Stimulated activated CD4-positive, alpha-beta T cell treated with anti-CD3 and anti-CD28 coated beads, Interleukin-12 subunit alpha, Interleukin-12 subunit beta, amount 100 ng/mL, for 48 hours (primary cell): ENCODE measurements at regions not wholly inside any gene's neighbourhood (a gene's known extent, or its start where the extent isn't known, plus 50 kb on each side); places are given as distances from the start of the nearest gene placed in this dataset.

Experiments
- DNase-seq, 3 donors: peaks; one replicate each; pipeline ENCODE4 v3.0.0-alpha.2; 2020; ENCODE audit warnings: low read depth in 2 of 3, low spot score in 1 of 3

DNA sequence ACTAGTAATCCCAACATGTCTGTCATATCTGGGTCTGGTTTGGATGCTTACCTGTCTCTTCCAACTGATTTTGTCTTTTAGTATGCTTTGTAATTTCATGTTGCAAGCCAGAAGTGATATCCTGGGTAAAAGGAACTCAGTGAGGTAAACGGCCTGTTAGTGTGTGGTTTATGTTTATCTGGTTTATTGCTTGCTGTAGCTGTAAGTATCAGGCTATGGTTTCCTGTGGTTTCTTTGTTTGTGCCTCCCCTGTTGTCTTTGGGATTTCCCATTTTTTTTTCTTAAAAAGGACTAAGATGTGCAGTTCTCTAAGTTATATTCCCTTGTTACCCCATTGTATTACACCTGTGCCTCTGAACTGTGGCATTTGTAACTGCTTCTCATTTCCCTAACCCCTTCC, 323.5 kb upstream of the POM121L12 start:
- no peak for DNase-seq

- DNase-seq = no peak
These were observed 326.6 kb upstream of the POM121L12 start for GRCh38 chr7:52708846-52709245.

- DNase-seq = no peak
These were observed 329.7 kb upstream of the POM121L12 start for GRCh38 chr7:52705768-52706167.

DNA sequence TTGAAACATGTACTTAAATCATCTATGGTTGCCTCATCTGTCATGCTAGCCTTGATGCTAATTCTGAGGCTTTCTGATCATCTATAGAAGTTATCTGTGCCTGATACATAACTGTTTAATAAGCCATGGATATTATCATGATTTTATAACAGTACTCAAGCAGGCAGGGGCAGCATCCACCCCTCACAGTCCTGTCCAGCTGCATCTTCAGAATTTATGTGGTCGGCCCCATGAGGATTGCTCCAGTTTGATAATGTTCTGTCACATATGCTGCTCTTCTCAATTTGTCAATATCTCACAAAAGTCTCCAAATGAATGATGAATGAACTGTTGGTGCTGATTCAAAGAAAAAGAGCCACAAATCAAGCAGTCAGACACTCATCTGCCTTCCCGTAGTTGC, 335.1 kb upstream of the POM121L12 start:
- no peak for DNase-seq

DNA sequence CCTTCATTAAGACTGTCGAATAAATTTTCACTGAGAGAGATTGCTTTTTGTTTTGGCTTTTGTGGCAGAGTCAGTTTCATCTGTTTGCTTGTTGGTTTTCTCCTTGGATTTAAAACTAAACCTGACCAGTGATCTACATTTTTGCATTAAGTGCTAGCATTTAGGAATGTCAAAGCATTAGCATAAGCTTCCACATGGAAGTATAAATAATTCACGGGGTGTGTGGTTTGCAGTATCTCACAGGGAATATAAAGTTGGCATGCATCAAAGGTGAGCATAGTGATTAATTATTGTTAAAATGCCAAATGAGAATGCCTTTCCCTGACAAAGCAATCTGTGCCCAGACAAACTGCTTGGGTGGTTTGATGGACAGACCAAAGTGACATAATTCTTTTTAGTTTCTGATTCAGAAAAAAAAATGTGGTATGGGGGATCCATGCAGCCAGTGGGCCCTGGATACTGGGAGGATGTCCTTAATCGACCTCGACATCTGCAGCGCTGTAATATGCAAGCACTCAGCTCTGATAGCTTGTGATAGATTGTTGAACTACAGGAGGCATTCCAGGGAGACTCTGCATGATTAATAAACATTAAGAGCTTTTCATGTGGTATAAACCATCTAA, 339.3 kb upstream of the POM121L12 start:
- DNase-seq = no peak

- DNase-seq = no peak
These were observed 344.2 kb upstream of the POM121L12 start for GRCh38 chr7:52691257-52691656.

DNA sequence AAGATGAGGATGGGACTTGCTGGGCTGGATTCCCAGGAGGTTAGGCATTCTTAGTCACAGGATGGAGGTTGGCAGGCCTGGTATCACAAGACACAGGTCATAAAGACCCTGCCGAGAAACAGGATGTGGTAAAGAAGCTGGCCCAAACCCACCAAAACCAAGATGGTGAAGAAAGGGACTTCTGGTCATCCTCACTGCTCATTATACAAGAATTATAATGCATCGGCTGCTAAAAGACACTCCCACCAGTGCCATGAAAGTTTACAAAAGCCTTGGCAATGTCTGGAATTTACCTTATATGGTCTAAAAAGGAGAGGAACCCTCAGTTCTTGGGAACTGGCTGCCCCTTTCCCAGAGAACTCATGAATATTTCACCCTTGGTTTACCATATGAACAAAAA, 345.5 kb upstream of the POM121L12 start:
- DNase-seq = no peak

- DNase-seq = no peak
These were observed 350.1 kb upstream of the POM121L12 start for GRCh38 chr7:52685333-52685732.

- DNase-seq = no peak
These were observed 351.0 kb upstream of the POM121L12 start for GRCh38 chr7:52684388-52684787.

DNA sequence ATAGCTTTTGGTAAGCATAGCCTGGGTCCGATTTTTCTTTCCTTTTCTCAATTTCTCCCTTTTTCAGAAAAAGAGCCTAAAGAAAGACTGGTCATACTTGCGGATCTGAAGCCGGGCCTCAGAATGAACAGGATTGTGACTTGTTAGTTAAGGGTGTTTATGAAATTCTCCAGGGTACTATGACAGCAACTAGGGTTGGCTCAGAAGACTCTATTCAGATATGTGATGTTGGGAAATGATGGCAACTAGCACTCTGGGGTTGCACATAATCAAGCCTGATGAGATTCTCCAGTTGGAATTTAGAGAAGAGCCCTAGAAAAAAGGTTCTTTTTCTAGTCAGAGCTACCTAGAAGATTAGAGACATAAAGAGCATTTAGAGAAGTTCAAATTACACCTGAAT, 352.4 kb upstream of the POM121L12 start:
- DNase-seq = no peak

DNA sequence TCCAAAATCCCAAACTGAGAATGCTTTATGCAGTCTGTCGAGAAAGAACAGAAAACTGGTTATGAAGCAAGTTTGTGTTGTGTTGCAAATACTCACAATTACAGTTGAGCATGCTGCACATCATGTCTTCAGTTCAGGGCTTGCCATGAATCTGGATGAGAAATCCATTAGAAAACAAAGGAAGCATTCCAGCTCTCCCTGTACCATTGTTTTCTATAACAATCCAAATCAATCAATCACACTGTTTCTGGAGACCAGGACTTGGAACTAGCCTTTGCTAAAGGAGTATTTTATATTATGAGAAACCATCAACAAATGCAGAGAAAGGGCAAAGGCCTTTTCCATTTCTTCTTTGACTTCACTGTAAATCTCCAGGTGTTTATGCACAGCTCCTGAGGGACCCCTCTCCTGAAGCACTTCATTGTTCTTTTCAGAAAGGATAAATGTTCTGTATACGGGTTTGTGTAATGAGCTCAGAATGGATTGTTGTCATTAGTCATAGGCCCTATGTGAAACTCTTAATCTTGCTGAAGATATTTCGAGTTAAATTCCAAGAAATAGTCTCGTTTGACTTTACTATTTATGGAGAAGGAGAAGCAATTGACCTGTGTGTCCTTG, 364.7 kb upstream of the POM121L12 start:
- no peak for DNase-seq

GRCh38 chr7:52669031-52669430, 366.4 kb upstream of the POM121L12 start:
- no peak for DNase-seq

GRCh38 chr7:52668435-52668834, 367.0 kb upstream of the POM121L12 start:
- no peak for DNase-seq

DNA sequence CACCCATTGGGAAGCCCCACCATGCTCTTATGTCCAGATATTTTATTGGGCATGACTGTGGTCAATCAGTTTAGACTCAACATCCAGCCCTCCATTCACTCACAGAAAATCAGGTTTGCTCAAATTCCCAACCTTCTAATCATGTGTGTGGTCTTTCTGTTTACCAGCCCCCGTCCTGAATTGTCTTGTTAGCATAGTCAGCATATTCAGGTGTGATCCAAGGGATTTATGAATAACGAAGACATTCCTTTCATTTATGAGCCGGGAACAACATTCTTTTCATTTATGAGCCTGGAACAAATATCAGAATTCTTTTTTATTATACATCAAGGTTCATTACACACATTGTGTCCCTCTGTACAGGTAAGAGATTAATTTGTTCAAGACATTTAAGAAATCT, 376.3 kb upstream of the POM121L12 start:
- no peak for DNase-seq

DNA sequence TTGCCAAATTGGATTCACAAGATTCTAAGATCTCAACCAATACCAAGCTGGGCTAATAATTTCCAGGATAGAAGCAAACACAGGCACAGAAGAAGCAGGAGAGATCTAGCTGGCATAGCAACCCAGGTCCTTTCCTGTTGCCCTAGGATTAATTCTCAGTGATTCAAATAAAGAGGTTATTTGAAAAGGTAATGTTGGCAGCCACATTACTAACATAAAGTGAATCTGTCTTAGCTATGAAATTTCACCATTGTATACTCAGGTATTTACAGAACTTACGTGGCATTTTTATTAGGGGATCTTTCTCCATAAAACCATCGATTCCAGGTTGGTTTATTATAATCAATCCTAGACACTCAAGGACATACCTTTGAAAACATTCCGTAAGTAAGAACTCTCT, 379.3 kb upstream of the POM121L12 start:
- DNase-seq = no peak

GRCh38 chr7:52652621-52653020, 382.8 kb upstream of the POM121L12 start:
- no peak for DNase-seq

DNA sequence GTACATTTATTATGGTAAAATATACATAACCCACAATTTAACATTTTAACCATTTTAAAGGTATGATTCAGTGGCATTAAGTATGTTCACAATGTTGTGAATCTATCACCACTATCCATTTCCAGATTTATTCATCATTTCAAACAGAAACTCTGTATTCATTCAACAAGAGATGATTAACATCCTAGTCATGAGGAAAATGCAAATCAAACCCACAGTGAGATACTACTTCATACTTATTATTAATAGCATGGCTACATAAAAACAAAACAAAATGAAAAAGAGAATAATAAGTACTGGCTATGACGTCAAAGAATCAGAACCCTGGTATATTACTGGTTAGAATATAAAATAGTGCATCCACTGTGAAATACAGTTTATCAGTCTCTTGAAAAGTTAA, 386.6 kb upstream of the POM121L12 start:
- DNase-seq = no peak

DNA sequence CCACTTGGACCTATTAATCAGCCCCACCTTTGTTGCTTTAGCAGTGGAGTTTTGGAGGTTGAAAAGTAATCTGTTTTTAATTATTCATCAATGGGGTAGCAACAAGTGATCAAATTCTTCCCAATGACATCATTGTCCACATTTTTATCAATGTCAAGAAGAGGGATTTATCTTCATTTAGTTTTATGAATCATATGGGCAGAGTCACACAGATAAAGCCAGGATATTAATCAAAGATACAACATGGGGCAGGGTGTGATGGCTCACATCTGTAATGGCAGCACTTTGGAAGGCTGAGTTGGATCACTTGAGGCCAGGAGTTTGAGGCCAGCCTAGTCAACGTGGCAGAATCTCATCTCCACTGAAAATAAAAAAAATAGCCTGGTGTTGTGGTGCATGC, 388.4 kb upstream of the POM121L12 start:
- DNase-seq = no peak

- no peak for DNase-seq
These were observed 395.5 kb upstream of the POM121L12 start for GRCh38 chr7:52639981-52640380.

DNA sequence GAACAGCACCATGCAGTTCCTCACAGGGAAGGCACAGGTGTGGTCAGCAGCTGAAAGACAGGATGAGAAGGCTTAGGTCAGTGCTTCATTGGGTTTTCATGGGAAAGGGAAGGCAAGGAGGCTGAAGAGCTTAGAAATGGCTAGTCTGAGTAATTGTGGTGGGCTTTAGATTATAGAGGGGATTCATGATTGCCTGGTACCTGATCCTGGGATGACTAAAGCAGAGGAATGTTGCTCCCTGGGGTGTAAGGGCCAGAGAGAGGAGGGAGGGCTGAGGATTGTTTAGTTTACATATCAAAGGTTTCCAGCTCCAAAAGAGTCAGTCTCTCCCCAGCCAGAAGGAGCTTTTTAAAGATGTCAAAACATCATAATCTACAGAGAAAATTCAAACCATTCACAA, 396.3 kb upstream of the POM121L12 start:
- no peak for DNase-seq

- DNase-seq = no peak
These were observed 400.4 kb upstream of the POM121L12 start for GRCh38 chr7:52635021-52635420.

DNA sequence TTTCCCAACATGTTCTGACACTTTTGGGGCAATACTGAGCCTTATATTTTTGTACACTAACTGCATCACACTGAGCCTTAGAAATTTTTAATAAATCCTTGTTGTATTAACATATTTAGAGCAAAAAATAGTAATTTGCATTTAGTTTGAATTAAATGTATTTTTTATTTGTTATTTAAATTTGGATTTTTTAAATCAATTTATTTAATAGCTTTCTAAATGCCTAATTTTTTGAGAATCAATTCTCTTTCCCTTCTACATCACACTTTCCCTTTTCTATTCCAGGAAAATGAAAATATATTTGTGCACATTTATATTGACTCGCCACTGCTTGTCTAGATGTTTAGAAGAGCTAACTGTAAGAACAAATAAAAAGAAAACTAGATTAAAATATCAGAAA, 414.6 kb upstream of the POM121L12 start:
- DNase-seq = no peak

GRCh38 chr7:52616552-52616951, 418.9 kb upstream of the POM121L12 start:
- DNase-seq = no peak
